ENCODE measurements at regions not wholly inside any gene's neighbourhood (a gene's known extent, or its start where the extent isn't known, plus 50 kb on each side); places are given as distances from the start of the nearest gene placed in this dataset.

DNA sequence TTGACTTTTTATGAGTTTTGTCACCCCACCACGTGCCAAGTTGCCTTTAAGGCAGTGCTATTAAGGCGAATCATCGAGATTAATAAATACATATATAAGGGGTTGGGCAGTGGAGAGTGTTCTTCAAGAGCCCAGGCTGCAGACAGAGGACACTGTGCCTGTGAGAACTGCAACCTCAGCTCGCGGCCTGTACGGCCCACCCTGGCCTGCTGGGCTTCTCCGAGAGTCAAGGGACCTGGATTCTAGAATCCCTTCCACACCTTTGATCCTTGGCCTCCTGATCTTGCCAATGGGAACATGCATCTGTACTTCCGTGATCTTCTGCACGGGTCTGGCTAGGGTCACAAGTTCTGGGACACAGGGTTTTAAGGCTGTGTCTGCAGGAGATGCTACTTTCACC lies 54.5 kb downstream of the IRX5 start:
- Histone ChIP-seq H3K27me3 (ENCODE audit: insufficient read depth, low read length) (no peaks in the 10 kb centered on the region), H4K8ac (ENCODE audit: low read depth, low read length) (no peak overlapping the region), H3K4me2 (ENCODE audit: low read length) (no peak overlapping the region), H3K18ac (ENCODE audit: low read length) (no peak overlapping the region), H3K4me1 (ENCODE audit: control insufficient read depth in 1 of 2, insufficient read depth in 2 of 2, low read length in 2 of 2) (no peaks in the 10 kb centered on the region), H3K9me3 (ENCODE audit: insufficient read depth, low read depth, low read length) (no peaks in the 10 kb centered on the region), H3K23ac (ENCODE audit: low read length) (no peak overlapping the region), H2BK120ac (ENCODE audit: insufficient read depth, low read length, poor library complexity) (no peak overlapping the region), H3K79me1 (ENCODE audit: low read length) (no peaks in the 10 kb centered on the region), H2BK5ac (ENCODE audit: low read depth, low read length, poor library complexity) (no peak overlapping the region), H3K4me3 (ENCODE audit: low read depth, low read length) (no peak overlapping the region), H3K79me2 (ENCODE audit: control insufficient read depth, insufficient read depth, low read length, poor library complexity) (no peaks in the 10 kb centered on the region), H3K36me3 (ENCODE audit: control insufficient read depth in 1 of 2, insufficient read depth in 2 of 2, low read length in 2 of 2) (no peaks in the 10 kb centered on the region), H4K91ac (ENCODE audit: low read depth, low read length) (no peak overlapping the region), H3K4ac (ENCODE audit: low read depth, low read length) (no peak overlapping the region), H3K14ac (ENCODE audit: low read length) (no peak overlapping the region), H2AFZ (ENCODE audit: insufficient read depth, low read length, poor library complexity) (no peak overlapping the region), H3K27ac (ENCODE audit: low read depth, low read length) (no peak overlapping the region), H2AK5ac (ENCODE audit: low read length) (no peak overlapping the region), H3K9ac (ENCODE audit: low read length) (no peak overlapping the region), H4K12ac (ENCODE audit: low read depth, low read length) (no peak overlapping the region), H2BK12ac (ENCODE audit: low read length) (no peak overlapping the region)
- no CpG with 5 or more reads among the region's 9 CpGs for WGBS (ENCODE audit: extremely low coverage, insufficient coverage, insufficient read length)
- no peak for DNase-seq

GRCh38 chr16:54985668-54986067 lies 55.0 kb downstream of the IRX5 start:
- Histone ChIP-seq H4K91ac (ENCODE audit: low read depth, low read length) (no peak overlapping the region), H3K27ac (ENCODE audit: low read depth, low read length) (no peak overlapping the region), H3K4me1 (ENCODE audit: control insufficient read depth in 1 of 2, insufficient read depth in 2 of 2, low read length in 2 of 2) (no peaks in the 10 kb centered on the region), H3K27me3 (ENCODE audit: insufficient read depth, low read length) (no peaks in the 10 kb centered on the region), H3K9me3 (ENCODE audit: insufficient read depth, low read depth, low read length) (no peaks in the 10 kb centered on the region), H3K79me1 (ENCODE audit: low read length) (no peaks in the 10 kb centered on the region), H4K12ac (ENCODE audit: low read depth, low read length) (no peak overlapping the region), H2AK5ac (ENCODE audit: low read length) (no peak overlapping the region), H3K14ac (ENCODE audit: low read length) (no peak overlapping the region), H3K4me2 (ENCODE audit: low read length) (no peak overlapping the region), H3K36me3 (ENCODE audit: control insufficient read depth in 1 of 2, insufficient read depth in 2 of 2, low read length in 2 of 2) (no peaks in the 10 kb centered on the region), H3K23ac (ENCODE audit: low read length) (no peak overlapping the region), H2BK5ac (ENCODE audit: low read depth, low read length, poor library complexity) (no peak overlapping the region), H3K18ac (ENCODE audit: low read length) (no peak overlapping the region), H3K4ac (ENCODE audit: low read depth, low read length) (no peak overlapping the region), H2BK12ac (ENCODE audit: low read length) (no peak overlapping the region), H3K79me2 (ENCODE audit: control insufficient read depth, insufficient read depth, low read length, poor library complexity) (no peaks in the 10 kb centered on the region), H3K9ac (ENCODE audit: low read length) (no peak overlapping the region), H3K4me3 (ENCODE audit: low read depth, low read length) (no peak overlapping the region), H2AFZ (ENCODE audit: insufficient read depth, low read length, poor library complexity) (no peak overlapping the region), H4K8ac (ENCODE audit: low read depth, low read length) (no peak overlapping the region), H2BK120ac (ENCODE audit: insufficient read depth, low read length, poor library complexity) (no peak overlapping the region)
- WGBS (ENCODE audit: extremely low coverage, insufficient coverage, insufficient read length), result no CpG with 5 or more reads among the region's 3 CpGs
- no peak for DNase-seq

- H3K36me3 ChIP-seq (ENCODE audit: control insufficient read depth in 1 of 2, insufficient read depth in 2 of 2, low read length in 2 of 2), result no peaks in the 10 kb centered on the region
- no peak overlapping the region for H2AK5ac ChIP-seq (ENCODE audit: low read length)
- no peak overlapping the region for H4K12ac ChIP-seq (ENCODE audit: low read depth, low read length)
- no peak overlapping the region for H3K4me2 ChIP-seq (ENCODE audit: low read length)
- no peak overlapping the region for H3K4me3 ChIP-seq (ENCODE audit: low read depth, low read length)
- H3K4ac ChIP-seq (ENCODE audit: low read depth, low read length), result no peak overlapping the region
- H3K14ac ChIP-seq (ENCODE audit: low read length), result no peak overlapping the region
- DNase-seq, result no peak
- no peak overlapping the region for H2BK5ac ChIP-seq (ENCODE audit: low read depth, low read length, poor library complexity)
- H2BK12ac ChIP-seq (ENCODE audit: low read length), result no peak overlapping the region
- no peak overlapping the region for H2BK120ac ChIP-seq (ENCODE audit: insufficient read depth, low read length, poor library complexity)
- H3K79me2 ChIP-seq (ENCODE audit: control insufficient read depth, insufficient read depth, low read length, poor library complexity), result no peaks in the 10 kb centered on the region
- no peaks in the 10 kb centered on the region for H3K27me3 ChIP-seq (ENCODE audit: insufficient read depth, low read length)
- no peak overlapping the region for H3K27ac ChIP-seq (ENCODE audit: low read depth, low read length)
- H2AFZ ChIP-seq (ENCODE audit: insufficient read depth, low read length, poor library complexity), result no peak overlapping the region
- H3K9ac ChIP-seq (ENCODE audit: low read length), result no peak overlapping the region
- no peaks in the 10 kb centered on the region for H3K79me1 ChIP-seq (ENCODE audit: low read length)
- WGBS (ENCODE audit: extremely low coverage, insufficient coverage, insufficient read length), result no CpG with 5 or more reads among the region's 8 CpGs
- no peaks in the 10 kb centered on the region for H3K9me3 ChIP-seq (ENCODE audit: insufficient read depth, low read depth, low read length)
- no peaks in the 10 kb centered on the region for H3K4me1 ChIP-seq (ENCODE audit: control insufficient read depth in 1 of 2, insufficient read depth in 2 of 2, low read length in 2 of 2)
- no peak overlapping the region for H3K23ac ChIP-seq (ENCODE audit: low read length)
- H4K91ac ChIP-seq (ENCODE audit: low read depth, low read length), result no peak overlapping the region
- H4K8ac ChIP-seq (ENCODE audit: low read depth, low read length), result no peak overlapping the region
- H3K18ac ChIP-seq (ENCODE audit: low read length), result no peak overlapping the region
Observed at GRCh38 chr16:54986409-54986808, 55.7 kb downstream of the IRX5 start.

DNA sequence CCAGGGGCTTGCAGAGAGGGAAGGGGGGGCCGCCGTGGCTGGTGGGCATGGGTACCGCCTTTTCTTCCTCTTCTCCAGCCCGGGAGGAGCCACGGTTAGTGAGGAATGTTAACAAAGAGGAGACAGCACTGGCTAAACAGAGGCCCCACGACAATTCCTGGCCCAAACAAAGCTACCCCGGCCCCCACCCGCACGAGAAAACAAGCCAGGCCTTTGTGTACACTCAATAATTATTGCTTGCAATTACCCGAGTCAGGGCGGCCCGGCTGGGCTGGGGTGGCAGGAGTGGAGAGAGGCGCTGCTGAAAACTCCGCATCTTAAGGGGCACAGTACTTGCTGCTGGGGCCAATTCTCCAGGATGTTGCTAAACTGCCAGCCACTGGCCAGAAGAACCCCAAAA lies 56.4 kb downstream of the IRX5 start:
- H4K8ac ChIP-seq (ENCODE audit: low read depth, low read length), result no peak overlapping the region
- no peak overlapping the region for H2BK12ac ChIP-seq (ENCODE audit: low read length)
- H2BK5ac ChIP-seq (ENCODE audit: low read depth, low read length, poor library complexity), result no peak overlapping the region
- H4K91ac ChIP-seq (ENCODE audit: low read depth, low read length), result no peak overlapping the region
- no peaks in the 10 kb centered on the region for H3K4me1 ChIP-seq (ENCODE audit: control insufficient read depth in 1 of 2, insufficient read depth in 2 of 2, low read length in 2 of 2)
- no peak overlapping the region for H3K23ac ChIP-seq (ENCODE audit: low read length)
- no peak overlapping the region for H3K9ac ChIP-seq (ENCODE audit: low read length)
- no peak overlapping the region for H2AK5ac ChIP-seq (ENCODE audit: low read length)
- no peak overlapping the region for H3K4ac ChIP-seq (ENCODE audit: low read depth, low read length)
- no peak overlapping the region for H4K12ac ChIP-seq (ENCODE audit: low read depth, low read length)
- WGBS (ENCODE audit: extremely low coverage, insufficient coverage, insufficient read length), result no CpG with 5 or more reads among the region's 14 CpGs
- no peaks in the 10 kb centered on the region for H3K79me2 ChIP-seq (ENCODE audit: control insufficient read depth, insufficient read depth, low read length, poor library complexity)
- no peaks in the 10 kb centered on the region for H3K27me3 ChIP-seq (ENCODE audit: insufficient read depth, low read length)
- H3K27ac ChIP-seq (ENCODE audit: low read depth, low read length), result no peak overlapping the region
- no peak for DNase-seq
- H2AFZ ChIP-seq (ENCODE audit: insufficient read depth, low read length, poor library complexity), result no peak overlapping the region
- no peak overlapping the region for H3K4me2 ChIP-seq (ENCODE audit: low read length)
- H3K14ac ChIP-seq (ENCODE audit: low read length), result no peak overlapping the region
- no peaks in the 10 kb centered on the region for H3K36me3 ChIP-seq (ENCODE audit: control insufficient read depth in 1 of 2, insufficient read depth in 2 of 2, low read length in 2 of 2)
- no peaks in the 10 kb centered on the region for H3K9me3 ChIP-seq (ENCODE audit: insufficient read depth, low read depth, low read length)
- H3K18ac ChIP-seq (ENCODE audit: low read length), result no peak overlapping the region
- H2BK120ac ChIP-seq (ENCODE audit: insufficient read depth, low read length, poor library complexity), result no peak overlapping the region
- no peak overlapping the region for H3K4me3 ChIP-seq (ENCODE audit: low read depth, low read length)
- no peaks in the 10 kb centered on the region for H3K79me1 ChIP-seq (ENCODE audit: low read length)
